ENCODE measurements at regions not wholly inside any gene's neighbourhood (a gene's known extent, or its start where the extent isn't known, plus 50 kb on each side); places are given as distances from the start of the nearest gene placed in this dataset.

DNA sequence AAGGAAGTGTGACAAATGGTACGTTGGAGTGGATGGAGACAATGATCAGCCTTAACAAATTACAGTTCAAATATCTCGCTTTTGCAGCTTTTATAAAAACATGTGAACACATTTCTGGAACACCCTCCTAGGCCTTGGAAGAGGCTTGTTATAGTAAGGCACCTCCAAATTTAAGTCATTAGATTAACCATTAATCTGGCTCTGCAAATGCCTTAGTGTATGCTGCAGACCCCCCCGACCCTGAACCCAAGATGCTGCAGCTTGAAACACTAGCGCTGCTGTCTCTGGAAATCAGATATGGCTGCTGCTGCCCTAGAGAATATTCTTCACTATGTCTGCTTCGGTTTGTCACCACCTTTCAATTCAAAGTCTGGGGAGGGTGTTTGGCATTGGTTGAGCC is 196.4 kb downstream of the MIS18A start:
- TF ChIP-seq, protein P1, sequence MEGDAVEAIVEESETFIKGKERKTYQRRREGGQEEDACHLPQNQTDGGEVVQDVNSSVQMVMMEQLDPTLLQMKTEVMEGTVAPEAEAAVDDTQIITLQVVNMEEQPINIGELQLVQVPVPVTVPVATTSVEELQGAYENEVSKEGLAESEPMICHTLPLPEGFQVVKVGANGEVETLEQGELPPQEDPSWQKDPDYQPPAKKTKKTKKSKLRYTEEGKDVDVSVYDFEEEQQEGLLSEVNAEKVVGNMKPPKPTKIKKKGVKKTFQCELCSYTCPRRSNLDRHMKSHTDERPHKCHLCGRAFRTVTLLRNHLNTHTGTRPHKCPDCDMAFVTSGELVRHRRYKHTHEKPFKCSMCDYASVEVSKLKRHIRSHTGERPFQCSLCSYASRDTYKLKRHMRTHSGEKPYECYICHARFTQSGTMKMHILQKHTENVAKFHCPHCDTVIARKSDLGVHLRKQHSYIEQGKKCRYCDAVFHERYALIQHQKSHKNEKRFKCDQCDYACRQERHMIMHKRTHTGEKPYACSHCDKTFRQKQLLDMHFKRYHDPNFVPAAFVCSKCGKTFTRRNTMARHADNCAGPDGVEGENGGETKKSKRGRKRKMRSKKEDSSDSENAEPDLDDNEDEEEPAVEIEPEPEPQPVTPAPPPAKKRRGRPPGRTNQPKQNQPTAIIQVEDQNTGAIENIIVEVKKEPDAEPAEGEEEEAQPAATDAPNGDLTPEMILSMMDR (IDR thresholded peaks at IDR 0.05) = no peak
- no peak for TF ChIP-seq POLR2A (IDR thresholded peaks at IDR 0.05)
